ENCODE measurements at regions not wholly inside any gene's neighbourhood (a gene's known extent, or its start where the extent isn't known, plus 50 kb on each side); places are given as distances from the start of the nearest gene placed in this dataset.
A peak's percentile ranks its signal among the peaks of the same experiment; 100 is the strongest.

GRCh38 chr4:137998666-137999429 is 243.3 kb downstream of the SLC7A11 start (continued):
- TF ChIP-seq EZH2 (IDR thresholded peaks at IDR 0.05; ENCODE audit: low read depth, unreplicated experiment) (no peak), POLR2AphosphoS5 (IDR thresholded peaks at IDR 0.05; ENCODE audit: low read depth) (no peak), NANOG (IDR thresholded peaks at IDR 0.05; ENCODE audit: borderline replicate concordance) (no peak), ZNF114 (CRISPR knock-in tag; IDR thresholded peaks at IDR 0.05) (no peak), CREB1 (CRISPR knock-in tag; IDR thresholded peaks at IDR 0.05; ENCODE audit: low read depth) (no peak), JUNB (IDR thresholded peaks at IDR 0.05; ENCODE audit: unreplicated experiment) (no peak)

DNA sequence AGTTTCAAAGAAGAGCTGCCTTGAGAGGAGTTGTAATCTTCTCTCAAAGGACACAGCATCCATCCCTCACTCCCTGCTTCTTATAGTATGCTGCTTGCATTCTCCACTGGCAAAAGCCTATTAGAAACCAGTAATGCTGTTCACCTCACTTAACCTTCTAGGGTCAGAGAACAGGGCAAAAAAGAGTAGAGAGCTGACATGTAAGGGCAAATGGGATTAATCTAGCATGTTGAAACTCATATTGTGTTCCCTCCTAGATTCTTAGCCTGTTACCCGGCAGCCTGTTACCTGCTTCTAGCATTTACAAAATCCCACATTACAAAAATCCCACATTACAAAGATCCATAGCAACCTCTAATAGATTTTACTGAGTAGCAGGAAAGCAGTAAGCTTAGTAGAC is 244.7 kb downstream of the SLC7A11 start:
- ATAC-seq, result no peak; the same call in 2 of the 3 replicates
- 0 out of 2 replicates have a peak overlapping the region, but pooled peaks have one; percentile 56 for H3K27ac Mint-ChIP-seq
- H3K27ac ChIP-seq (ENCODE audit: low read depth), result no peak overlapping the region
- TF ChIP-seq, protein P1, sequence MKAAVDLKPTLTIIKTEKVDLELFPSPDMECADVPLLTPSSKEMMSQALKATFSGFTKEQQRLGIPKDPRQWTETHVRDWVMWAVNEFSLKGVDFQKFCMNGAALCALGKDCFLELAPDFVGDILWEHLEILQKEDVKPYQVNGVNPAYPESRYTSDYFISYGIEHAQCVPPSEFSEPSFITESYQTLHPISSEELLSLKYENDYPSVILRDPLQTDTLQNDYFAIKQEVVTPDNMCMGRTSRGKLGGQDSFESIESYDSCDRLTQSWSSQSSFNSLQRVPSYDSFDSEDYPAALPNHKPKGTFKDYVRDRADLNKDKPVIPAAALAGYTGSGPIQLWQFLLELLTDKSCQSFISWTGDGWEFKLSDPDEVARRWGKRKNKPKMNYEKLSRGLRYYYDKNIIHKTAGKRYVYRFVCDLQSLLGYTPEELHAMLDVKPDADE (IDR thresholded peaks at IDR 0.05), result no peak
- TF ChIP-seq EZH2phosphoT487 (IDR thresholded peaks at IDR 0.05; ENCODE audit: unreplicated experiment) (no peak), NANOG (IDR thresholded peaks at IDR 0.05; ENCODE audit: borderline replicate concordance) (no peak), JUNB (IDR thresholded peaks at IDR 0.05; ENCODE audit: unreplicated experiment) (no peak), EZH2 (IDR thresholded peaks at IDR 0.05; ENCODE audit: low read depth, unreplicated experiment) (no peak), ZNF331 (CRISPR knock-in tag; IDR thresholded peaks at IDR 0.05; ENCODE audit: low read depth) (no peak), CREB1 (CRISPR knock-in tag; IDR thresholded peaks at IDR 0.05; ENCODE audit: low read depth) (no peak), ZNF114 (CRISPR knock-in tag; IDR thresholded peaks at IDR 0.05) (no peak)
- TF ChIP-seq, protein P2, sequence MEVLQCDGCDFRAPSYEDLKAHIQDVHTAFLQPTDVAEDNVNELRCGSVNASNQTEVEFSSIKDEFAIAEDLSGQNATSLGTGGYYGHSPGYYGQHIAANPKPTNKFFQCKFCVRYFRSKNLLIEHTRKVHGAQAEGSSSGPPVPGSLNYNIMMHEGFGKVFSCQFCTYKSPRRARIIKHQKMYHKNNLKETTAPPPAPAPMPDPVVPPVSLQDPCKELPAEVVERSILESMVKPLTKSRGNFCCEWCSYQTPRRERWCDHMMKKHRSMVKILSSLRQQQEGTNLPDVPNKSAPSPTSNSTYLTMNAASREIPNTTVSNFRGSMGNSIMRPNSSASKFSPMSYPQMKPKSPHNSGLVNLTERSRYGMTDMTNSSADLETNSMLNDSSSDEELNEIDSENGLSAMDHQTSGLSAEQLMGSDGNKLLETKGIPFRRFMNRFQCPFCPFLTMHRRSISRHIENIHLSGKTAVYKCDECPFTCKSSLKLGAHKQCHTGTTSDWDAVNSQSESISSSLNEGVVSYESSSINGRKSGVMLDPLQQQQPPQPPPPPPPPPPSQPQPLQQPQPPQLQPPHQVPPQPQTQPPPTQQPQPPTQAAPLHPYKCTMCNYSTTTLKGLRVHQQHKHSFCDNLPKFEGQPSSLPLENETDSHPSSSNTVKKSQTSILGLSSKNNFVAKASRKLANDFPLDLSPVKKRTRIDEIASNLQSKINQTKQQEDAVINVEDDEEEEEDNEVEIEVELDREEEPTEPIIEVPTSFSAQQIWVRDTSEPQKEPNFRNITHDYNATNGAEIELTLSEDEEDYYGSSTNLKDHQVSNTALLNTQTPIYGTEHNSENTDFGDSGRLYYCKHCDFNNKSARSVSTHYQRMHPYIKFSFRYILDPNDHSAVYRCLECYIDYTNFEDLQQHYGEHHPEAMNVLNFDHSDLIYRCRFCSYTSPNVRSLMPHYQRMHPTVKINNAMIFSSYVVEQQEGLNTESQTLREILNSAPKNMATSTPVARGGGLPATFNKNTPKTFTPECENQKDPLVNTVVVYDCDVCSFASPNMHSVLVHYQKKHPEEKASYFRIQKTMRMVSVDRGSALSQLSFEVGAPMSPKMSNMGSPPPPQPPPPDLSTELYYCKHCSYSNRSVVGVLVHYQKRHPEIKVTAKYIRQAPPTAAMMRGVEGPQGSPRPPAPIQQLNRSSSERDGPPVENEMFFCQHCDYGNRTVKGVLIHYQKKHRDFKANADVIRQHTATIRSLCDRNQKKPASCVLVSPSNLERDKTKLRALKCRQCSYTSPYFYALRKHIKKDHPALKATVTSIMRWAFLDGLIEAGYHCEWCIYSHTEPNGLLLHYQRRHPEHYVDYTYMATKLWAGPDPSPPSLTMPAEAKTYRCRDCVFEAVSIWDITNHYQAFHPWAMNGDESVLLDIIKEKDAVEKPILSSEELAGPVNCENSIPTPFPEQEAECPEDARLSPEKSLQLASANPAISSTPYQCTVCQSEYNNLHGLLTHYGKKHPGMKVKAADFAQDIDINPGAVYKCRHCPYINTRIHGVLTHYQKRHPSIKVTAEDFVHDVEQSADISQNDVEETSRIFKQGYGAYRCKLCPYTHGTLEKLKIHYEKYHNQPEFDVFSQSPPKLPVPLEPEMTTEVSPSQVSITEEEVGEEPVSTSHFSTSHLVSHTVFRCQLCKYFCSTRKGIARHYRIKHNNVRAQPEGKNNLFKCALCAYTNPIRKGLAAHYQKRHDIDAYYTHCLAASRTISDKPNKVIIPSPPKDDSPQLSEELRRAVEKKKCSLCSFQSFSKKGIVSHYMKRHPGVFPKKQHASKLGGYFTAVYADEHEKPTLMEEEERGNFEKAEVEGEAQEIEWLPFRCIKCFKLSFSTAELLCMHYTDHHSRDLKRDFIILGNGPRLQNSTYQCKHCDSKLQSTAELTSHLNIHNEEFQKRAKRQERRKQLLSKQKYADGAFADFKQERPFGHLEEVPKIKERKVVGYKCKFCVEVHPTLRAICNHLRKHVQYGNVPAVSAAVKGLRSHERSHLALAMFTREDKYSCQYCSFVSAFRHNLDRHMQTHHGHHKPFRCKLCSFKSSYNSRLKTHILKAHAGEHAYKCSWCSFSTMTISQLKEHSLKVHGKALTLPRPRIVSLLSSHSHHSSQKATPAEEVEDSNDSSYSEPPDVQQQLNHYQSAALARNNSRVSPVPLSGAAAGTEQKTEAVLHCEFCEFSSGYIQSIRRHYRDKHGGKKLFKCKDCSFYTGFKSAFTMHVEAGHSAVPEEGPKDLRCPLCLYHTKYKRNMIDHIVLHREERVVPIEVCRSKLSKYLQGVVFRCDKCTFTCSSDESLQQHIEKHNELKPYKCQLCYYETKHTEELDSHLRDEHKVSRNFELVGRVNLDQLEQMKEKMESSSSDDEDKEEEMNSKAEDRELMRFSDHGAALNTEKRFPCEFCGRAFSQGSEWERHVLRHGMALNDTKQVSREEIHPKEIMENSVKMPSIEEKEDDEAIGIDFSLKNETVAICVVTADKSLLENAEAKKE (CRISPR knock-in tag; IDR thresholded peaks at IDR 0.05), result no peak
- TF ChIP-seq, protein P3, sequence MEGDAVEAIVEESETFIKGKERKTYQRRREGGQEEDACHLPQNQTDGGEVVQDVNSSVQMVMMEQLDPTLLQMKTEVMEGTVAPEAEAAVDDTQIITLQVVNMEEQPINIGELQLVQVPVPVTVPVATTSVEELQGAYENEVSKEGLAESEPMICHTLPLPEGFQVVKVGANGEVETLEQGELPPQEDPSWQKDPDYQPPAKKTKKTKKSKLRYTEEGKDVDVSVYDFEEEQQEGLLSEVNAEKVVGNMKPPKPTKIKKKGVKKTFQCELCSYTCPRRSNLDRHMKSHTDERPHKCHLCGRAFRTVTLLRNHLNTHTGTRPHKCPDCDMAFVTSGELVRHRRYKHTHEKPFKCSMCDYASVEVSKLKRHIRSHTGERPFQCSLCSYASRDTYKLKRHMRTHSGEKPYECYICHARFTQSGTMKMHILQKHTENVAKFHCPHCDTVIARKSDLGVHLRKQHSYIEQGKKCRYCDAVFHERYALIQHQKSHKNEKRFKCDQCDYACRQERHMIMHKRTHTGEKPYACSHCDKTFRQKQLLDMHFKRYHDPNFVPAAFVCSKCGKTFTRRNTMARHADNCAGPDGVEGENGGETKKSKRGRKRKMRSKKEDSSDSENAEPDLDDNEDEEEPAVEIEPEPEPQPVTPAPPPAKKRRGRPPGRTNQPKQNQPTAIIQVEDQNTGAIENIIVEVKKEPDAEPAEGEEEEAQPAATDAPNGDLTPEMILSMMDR (conservative IDR thresholded peaks at IDR 0.05; ENCODE audit: low read depth in 2 of 2), result no peak

More for the DNA sequence above, 244.7 kb downstream of the SLC7A11 start:
- Histone ChIP-seq H3K4me3 (no peak overlapping the region), H2AFZ (0 out of 2 replicates have a peak overlapping the region, but pooled peaks have one; percentile 15), H3K27me3 (ENCODE audit: insufficient read depth) (no peaks in the 10 kb centered on the region), H3K79me2 (replicated peaks; ENCODE audit: insufficient read depth) (no peaks in the 10 kb centered on the region), H3F3A (replicated peaks; ENCODE audit: low read depth) (no peaks in the 10 kb centered on the region), H3K9me2 (ENCODE audit: insufficient read depth) (no peaks in the 10 kb centered on the region), H3K36me3 (ENCODE audit: insufficient read depth) (no peaks in the 10 kb centered on the region), H3K4me2 (no peak overlapping the region), H3K4me1 (ENCODE audit: insufficient read depth) (no peaks in the 10 kb centered on the region), H4K20me1 (replicated peaks; ENCODE audit: insufficient read depth) (no peaks in the 10 kb centered on the region)
- Mint-ChIP-seq H3K27me3 (ENCODE audit: insufficient read depth, low read depth, poor library complexity) (no peaks in the 10 kb centered on the region), H3K36me3 (ENCODE audit: low read depth) (no peaks in the 10 kb centered on the region), H3K9me3 (no peaks in the 10 kb centered on the region), H3K4me1 (no peaks in the 10 kb centered on the region), H3K4me3 (no peak overlapping the region)
- no peak for DNase-seq (ENCODE audit: low spot score)
